Esophagus muscularis mucosa (tissue), 3 donors: ENCODE measurements at regions not wholly inside any gene's neighbourhood (a gene's known extent, or its start where the extent isn't known, plus 50 kb on each side); places are given as distances from the start of the nearest gene placed in this dataset.

ENCODE experiments used
- POLR2A ChIP-seq: fragments of 450-650 bp; IDR thresholded peaks from one replicate; pipeline ENCODE4 v1.6.1; 2017; ENCODE audit warnings: antibody characterized with exemption, moderate library complexity, mild to moderate bottlenecking, low read depth
- POLR2AphosphoS5 ChIP-seq, 2 donors: sonication (generic); formaldehyde crosslinking; IDR thresholded peaks; one replicate each; pipeline ENCODE4 v1.6.1; 2017; ENCODE audit warnings: antibody characterized with exemption in 2 of 2
- TF ChIP-seq, protein P1 (sequence below), 3 experiments: fragments of 200-600 bp in 2 of 3; fragments of 450-650 bp in 1 of 3; sonication (generic) in 2 of 3; IDR thresholded peaks; one replicate each; pipeline ENCODE4 v1.5.1; 2017 to 2019; ENCODE audit warnings: antibody characterized with exemption in 3 of 3, mild to moderate bottlenecking in 2 of 3, moderate library complexity in 1 of 3

GRCh38 chr2:41947701-41948396, 100.0 kb upstream of the PKDCC start:
- TF ChIP-seq, protein P1, sequence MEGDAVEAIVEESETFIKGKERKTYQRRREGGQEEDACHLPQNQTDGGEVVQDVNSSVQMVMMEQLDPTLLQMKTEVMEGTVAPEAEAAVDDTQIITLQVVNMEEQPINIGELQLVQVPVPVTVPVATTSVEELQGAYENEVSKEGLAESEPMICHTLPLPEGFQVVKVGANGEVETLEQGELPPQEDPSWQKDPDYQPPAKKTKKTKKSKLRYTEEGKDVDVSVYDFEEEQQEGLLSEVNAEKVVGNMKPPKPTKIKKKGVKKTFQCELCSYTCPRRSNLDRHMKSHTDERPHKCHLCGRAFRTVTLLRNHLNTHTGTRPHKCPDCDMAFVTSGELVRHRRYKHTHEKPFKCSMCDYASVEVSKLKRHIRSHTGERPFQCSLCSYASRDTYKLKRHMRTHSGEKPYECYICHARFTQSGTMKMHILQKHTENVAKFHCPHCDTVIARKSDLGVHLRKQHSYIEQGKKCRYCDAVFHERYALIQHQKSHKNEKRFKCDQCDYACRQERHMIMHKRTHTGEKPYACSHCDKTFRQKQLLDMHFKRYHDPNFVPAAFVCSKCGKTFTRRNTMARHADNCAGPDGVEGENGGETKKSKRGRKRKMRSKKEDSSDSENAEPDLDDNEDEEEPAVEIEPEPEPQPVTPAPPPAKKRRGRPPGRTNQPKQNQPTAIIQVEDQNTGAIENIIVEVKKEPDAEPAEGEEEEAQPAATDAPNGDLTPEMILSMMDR (IDR thresholded peaks at IDR 0.05) = no peak
- TF ChIP-seq POLR2AphosphoS5 (IDR thresholded peaks at IDR 0.05) = no peak
- no peak for TF ChIP-seq POLR2A
